ENCODE measurements at regions not wholly inside any gene's neighbourhood (a gene's known extent, or its start where the extent isn't known, plus 50 kb on each side); places are given as distances from the start of the nearest gene placed in this dataset.

DNA sequence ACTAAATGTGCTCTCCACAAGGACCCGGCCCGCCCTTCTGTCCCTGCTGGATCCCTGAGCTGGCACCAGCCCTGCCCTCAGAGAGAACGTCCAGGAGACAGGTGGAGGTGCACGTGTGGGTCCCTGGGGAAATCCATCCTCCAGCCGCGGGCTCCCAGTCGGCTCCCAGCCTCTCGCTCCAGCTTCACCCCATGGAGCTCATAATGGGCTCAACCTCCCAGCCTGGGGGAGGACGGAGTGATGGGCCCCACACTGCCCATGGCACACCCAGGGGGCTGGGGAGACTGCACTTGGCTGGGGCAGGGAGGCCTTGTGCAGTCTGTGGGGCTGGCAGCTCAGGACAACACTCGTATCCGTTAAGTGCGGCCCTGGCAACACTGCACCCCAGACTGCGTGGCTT lies 250.5 kb downstream of the TMEM121 start:
- TF ChIP-seq, protein P1, sequence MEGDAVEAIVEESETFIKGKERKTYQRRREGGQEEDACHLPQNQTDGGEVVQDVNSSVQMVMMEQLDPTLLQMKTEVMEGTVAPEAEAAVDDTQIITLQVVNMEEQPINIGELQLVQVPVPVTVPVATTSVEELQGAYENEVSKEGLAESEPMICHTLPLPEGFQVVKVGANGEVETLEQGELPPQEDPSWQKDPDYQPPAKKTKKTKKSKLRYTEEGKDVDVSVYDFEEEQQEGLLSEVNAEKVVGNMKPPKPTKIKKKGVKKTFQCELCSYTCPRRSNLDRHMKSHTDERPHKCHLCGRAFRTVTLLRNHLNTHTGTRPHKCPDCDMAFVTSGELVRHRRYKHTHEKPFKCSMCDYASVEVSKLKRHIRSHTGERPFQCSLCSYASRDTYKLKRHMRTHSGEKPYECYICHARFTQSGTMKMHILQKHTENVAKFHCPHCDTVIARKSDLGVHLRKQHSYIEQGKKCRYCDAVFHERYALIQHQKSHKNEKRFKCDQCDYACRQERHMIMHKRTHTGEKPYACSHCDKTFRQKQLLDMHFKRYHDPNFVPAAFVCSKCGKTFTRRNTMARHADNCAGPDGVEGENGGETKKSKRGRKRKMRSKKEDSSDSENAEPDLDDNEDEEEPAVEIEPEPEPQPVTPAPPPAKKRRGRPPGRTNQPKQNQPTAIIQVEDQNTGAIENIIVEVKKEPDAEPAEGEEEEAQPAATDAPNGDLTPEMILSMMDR (IDR thresholded peaks at IDR 0.05) = no peak
- no peak for TF ChIP-seq POLR2A (IDR thresholded peaks at IDR 0.05)

Measured in testis (tissue), 2 donors.